Lower leg skin (tissue), 4 donors: ENCODE measurements at regions not wholly inside any gene's neighbourhood (a gene's known extent, or its start where the extent isn't known, plus 50 kb on each side); places are given as distances from the start of the nearest gene placed in this dataset.
"Not testable (repeated sequence)": the region's sequence is repeated elsewhere in the genome, so short reads cannot be mapped to it uniquely, and the experiment has no call there.

Source experiments
- DNase-seq, 2 donors: peaks; one replicate each; pipeline ENCODE4 v3.0.0-alpha.2; 2019; ENCODE audit warnings: low spot score in 2 of 2
- H3K4me3 ChIP-seq: fragments of 200-600 bp; sonication (generic); 2 replicates; pipeline ENCODE4 v1.5.1; 2017; ENCODE audit warnings: mild to moderate bottlenecking, low read depth; ENCODE audit not compliant: poor library complexity, severe bottlenecking
- POLR2A ChIP-seq, 2 donors: fragments of 450-650 bp; IDR thresholded peaks; one replicate each; pipeline ENCODE4 v1.6.1; 2016 to 2017; ENCODE audit warnings: antibody characterized with exemption in 2 of 2, mild to moderate bottlenecking in 1 of 2, moderate library complexity in 1 of 2
- WGBS, 2 donors: methylation state at CpG; one replicate each; pipeline ENCODE4 v1.1.5; 2018; 5-methylcytosine and 5-hydroxymethylcytosine counted together
- intact Hi-C: fragments of 100-400 bp; cut with DNase I; formaldehyde crosslinking; loops from one replicate; pipeline ENCODE4 v1.15.0; 2023; ENCODE audit warnings: low total_unique reads
- TF ChIP-seq, protein P1 (sequence below), 3 donors: fragments of 450-650 bp; IDR thresholded peaks; one replicate each; pipeline ENCODE4 v1.5.1; 2016; ENCODE audit warnings: antibody characterized with exemption in 3 of 3, mild to moderate bottlenecking in 3 of 3, moderate library complexity in 2 of 3

DNA sequence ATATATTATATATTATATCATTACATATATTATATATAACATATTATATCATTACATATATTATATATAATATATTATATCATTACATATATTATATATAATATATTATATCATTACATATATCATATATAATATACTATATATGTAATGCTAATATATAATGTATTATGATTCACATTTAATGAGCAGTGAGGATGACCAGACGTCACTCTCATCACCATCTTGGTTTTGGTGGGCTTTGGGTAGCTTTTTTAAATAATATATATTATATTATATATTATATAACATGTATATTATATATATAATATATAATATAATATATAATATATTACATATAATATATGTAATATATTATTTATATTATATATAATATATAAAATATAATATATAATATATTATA lies 1189.4 kb upstream of the AUTS2 start:
- intact Hi-C loops = no loop called here
- no peak for DNase-seq
- WGBS, 2 donors = 87 to 96% methylated on average over 1 of the region's 1 CpG
- H3K4me3 ChIP-seq = no peak overlapping the region
- TF ChIP-seq POLR2A (IDR thresholded peaks at IDR 0.05) = no peak
- TF ChIP-seq, protein P1, sequence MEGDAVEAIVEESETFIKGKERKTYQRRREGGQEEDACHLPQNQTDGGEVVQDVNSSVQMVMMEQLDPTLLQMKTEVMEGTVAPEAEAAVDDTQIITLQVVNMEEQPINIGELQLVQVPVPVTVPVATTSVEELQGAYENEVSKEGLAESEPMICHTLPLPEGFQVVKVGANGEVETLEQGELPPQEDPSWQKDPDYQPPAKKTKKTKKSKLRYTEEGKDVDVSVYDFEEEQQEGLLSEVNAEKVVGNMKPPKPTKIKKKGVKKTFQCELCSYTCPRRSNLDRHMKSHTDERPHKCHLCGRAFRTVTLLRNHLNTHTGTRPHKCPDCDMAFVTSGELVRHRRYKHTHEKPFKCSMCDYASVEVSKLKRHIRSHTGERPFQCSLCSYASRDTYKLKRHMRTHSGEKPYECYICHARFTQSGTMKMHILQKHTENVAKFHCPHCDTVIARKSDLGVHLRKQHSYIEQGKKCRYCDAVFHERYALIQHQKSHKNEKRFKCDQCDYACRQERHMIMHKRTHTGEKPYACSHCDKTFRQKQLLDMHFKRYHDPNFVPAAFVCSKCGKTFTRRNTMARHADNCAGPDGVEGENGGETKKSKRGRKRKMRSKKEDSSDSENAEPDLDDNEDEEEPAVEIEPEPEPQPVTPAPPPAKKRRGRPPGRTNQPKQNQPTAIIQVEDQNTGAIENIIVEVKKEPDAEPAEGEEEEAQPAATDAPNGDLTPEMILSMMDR (IDR thresholded peaks at IDR 0.05) = no peak

DNA sequence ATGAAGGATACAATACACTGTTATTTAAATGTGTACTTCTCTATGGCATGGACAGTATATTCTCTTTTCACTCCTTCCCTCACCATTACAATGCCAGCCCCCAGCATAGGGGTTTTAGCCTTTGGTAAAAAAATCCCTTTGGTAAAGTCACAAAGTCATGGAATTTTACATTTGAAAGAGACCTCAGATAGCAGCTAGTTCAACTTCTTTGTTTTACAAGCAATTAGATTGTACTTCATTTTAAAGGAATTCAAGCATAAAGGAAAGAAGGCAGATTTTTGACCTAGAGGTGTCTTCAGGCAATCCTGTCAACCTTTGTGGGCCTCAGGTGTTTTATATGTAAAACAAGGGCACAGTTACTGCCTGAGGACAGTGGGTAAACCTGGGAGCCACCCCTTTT lies 1188.4 kb upstream of the AUTS2 start:
- TF ChIP-seq, protein P1 (IDR thresholded peaks at IDR 0.05) = no peak
- TF ChIP-seq POLR2A (IDR thresholded peaks at IDR 0.05) = no peak
- no peak overlapping the region for H3K4me3 ChIP-seq
- no peak for DNase-seq
- intact Hi-C loops = no loop called here

GRCh38 chr7:68410693-68411092 lies 1187.6 kb upstream of the AUTS2 start:
- DNase-seq, intact Hi-C loops, H3K4me3 ChIP-seq: not testable (repeated sequence)
- WGBS, 2 donors = 91 to 92% methylated on average over 11 of the region's 11 CpGs

DNA sequence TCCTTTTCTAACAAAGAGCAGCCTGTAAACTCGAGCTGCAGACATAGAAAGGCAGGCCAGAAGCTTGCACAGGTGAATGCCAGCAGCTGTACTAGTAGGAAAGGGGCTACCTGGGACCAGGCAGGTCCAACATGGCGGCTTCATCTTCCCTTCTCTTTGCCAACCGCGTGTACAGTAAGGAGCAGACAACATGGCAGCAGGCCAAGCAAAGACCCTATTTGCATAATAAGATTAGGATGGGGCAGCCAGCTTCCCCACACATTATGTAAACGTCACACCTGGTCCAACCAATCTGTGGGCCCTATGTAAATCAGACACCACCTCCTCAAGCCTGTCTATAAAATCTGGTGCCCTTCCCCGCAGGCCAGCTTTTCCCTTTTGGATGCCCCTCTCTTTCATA lies 1186.5 kb upstream of the AUTS2 start:
- H3K4me3 ChIP-seq = no peak overlapping the region
- intact Hi-C loops = no loop called here
- 69 to 72% methylated on average over 6 of the region's 6 CpGs for WGBS, 2 donors
- DNase-seq = no peak
- TF ChIP-seq, protein P1 (IDR thresholded peaks at IDR 0.05) = no peak
- TF ChIP-seq POLR2A (IDR thresholded peaks at IDR 0.05) = no peak

DNA sequence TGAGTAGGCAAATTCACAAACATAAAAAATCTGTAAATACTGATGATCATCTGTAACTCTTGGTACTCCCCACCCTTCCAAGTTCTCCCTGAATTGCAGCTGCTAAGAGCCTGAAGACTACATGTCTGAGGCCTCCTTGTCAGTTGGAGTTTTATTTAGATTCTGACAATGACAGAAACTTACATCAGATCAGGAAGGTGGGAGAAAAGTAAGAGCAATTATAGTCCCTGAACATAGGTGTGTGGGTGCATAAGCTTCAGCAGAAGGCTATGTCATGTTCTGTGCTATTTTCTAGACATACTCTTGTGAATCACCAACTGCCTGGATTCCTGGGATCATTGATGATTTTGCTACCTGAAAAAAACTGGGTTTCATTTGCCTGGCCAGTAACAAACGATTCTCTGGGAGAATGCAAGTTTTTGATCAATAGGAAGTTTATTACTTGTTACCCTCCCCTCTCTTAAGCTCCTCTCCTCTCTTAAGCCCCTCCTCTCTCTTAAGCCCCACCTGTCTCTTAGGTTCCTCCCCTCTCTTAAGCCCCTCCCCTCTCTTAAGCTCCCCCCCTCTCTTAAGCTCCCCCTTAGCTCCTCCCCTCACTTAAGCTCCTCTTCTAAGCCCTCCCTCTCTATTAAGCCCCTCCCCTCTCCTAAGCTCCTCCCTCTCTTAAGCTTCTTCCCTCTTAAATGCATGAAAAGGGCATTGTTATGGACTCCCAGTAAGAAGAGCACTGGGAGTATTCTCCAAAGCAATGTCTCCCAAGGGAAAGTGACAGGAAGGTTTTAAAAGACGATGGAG lies 1183.4 kb upstream of the AUTS2 start:
- TF ChIP-seq POLR2A (IDR thresholded peaks at IDR 0.05) = no peak
- TF ChIP-seq, protein P1 (IDR thresholded peaks at IDR 0.05) = no peak
- intact Hi-C loops = no loop called here
- 85 to 86% methylated on average over 2 of the region's 2 CpGs for whole genome bisulfite sequencing, 2 donors
- no peak for DNase-seq
- H3K4me3 ChIP-seq = no peak overlapping the region

DNA sequence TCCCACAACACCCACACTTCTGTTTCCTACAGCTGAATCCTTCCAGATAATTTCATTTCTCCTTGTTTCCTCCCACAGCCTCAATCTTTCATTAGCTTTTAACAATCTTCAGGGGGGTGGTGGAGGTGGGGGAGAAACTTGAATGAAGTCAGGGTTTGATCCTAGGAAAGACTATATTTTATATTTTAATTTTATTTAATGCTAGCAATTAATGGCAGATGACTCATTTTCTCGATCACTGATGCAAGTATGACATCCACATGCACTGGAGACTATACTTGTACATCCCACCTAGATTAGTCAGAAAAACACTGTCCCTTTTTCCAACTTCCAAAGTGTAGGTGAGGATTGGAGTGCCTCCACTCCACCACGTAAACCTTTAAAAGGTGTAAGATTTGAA lies 1181.3 kb upstream of the AUTS2 start:
- 82 to 85% methylated on average over 2 of the region's 2 CpGs for WGBS, 2 donors
- intact Hi-C loops = no loop called here
- TF ChIP-seq POLR2A (IDR thresholded peaks at IDR 0.05) = no peak
- TF ChIP-seq, protein P1 (IDR thresholded peaks at IDR 0.05) = no peak
- DNase-seq = no peak
- H3K4me3 ChIP-seq = no peak overlapping the region
